ENCODE measurements at regions not wholly inside any gene's neighbourhood (a gene's known extent, or its start where the extent isn't known, plus 50 kb on each side); places are given as distances from the start of the nearest gene placed in this dataset.

GRCh38 chrX:39157006-39157405 lies 355.7 kb downstream of the MID1IP1 start:
- CTCF ChIA-PET = no interaction called here
- intact Hi-C loops (cut with micrococcal nuclease) = no loop called here

GRCh38 chrX:39157796-39158195 lies 356.5 kb downstream of the MID1IP1 start:
- POLR2A ChIA-PET = no interaction called here

More at GRCh38 chrX:39157006-39157405, 355.7 kb downstream of the MID1IP1 start:
- Mint-ChIP-seq H3K9me3 (no peaks in the 10 kb centered on the region), H3K27ac (no peak overlapping the region), H3K4me3 (no peak overlapping the region), H3K4me1 (ENCODE audit: low read depth) (peaks cover 14% of the 10 kb centered on the region), H3K27me3 (no peaks in the 10 kb centered on the region), H3K36me3 (ENCODE audit: low read depth) (no peaks in the 10 kb centered on the region)
- ATAC-seq = no peak
- POLR2A ChIA-PET = no interaction called here
- DNase-seq = no peak
- TF ChIP-seq CTCF (IDR thresholded peaks at IDR 0.05) = no peak

GRCh38 chrX:39158801-39159657 lies 357.8 kb downstream of the MID1IP1 start:
- H3K9me3 Mint-ChIP-seq = no peaks in the 10 kb centered on the region
- peaks cover 27% of the 10 kb centered on the region for H3K4me1 Mint-ChIP-seq (ENCODE audit: low read depth)
- DNase-seq = no peak
- ChIA-PET CTCF (interaction anchor here (0.9 to 1.2 kb wide), 2 partner anchors 9 to 12 kb away, joined by 3 to 6 read pairs; no protein-coding TSS in a partner anchor), POLR2A (interaction anchor here (0.6 kb wide), 1 partner anchor 751 kb away, joined by 3 read pairs; no protein-coding TSS in a partner anchor)
- H3K27me3 Mint-ChIP-seq = peaks cover 1% of the 10 kb centered on the region
- no peak for TF ChIP-seq CTCF (IDR thresholded peaks at IDR 0.05)
- ATAC-seq = no peak
- intact Hi-C loops (cut with micrococcal nuclease) = no loop called here
- H3K27ac Mint-ChIP-seq = no peak overlapping the region
- H3K36me3 Mint-ChIP-seq (ENCODE audit: low read depth) = no peaks in the 10 kb centered on the region
- H3K4me3 Mint-ChIP-seq = no peak overlapping the region

More at GRCh38 chrX:39157796-39158195, 356.5 kb downstream of the MID1IP1 start:
- Mint-ChIP-seq H3K4me3 (no peak overlapping the region), H3K36me3 (ENCODE audit: low read depth) (no peaks in the 10 kb centered on the region), H3K4me1 (ENCODE audit: low read depth) (peaks cover 18% of the 10 kb centered on the region), H3K27ac (no peak overlapping the region), H3K27me3 (no peaks in the 10 kb centered on the region), H3K9me3 (no peaks in the 10 kb centered on the region)
- ATAC-seq = no peak
- CTCF ChIA-PET = no interaction called here
- no peak for DNase-seq
- TF ChIP-seq CTCF (IDR thresholded peaks at IDR 0.05) = no peak
- intact Hi-C loops (cut with micrococcal nuclease) = no loop called here

- peak; percentile 42 for ATAC-seq
- no peak overlapping the region for H3K4me3 Mint-ChIP-seq
- ChIA-PET POLR2A (no interaction called here), CTCF (interaction anchor here (0.9 to 1.5 kb wide), 3 partner anchors 10 to 11 kb away, joined by 3 to 6 read pairs (median 5); no protein-coding TSS in a partner anchor)
- TF ChIP-seq CTCF (IDR thresholded peaks at IDR 0.05) = no peak
- no peak overlapping the region for H3K27ac Mint-ChIP-seq
- intact Hi-C loops (cut with micrococcal nuclease) = no loop called here
- no peaks in the 10 kb centered on the region for H3K9me3 Mint-ChIP-seq
- peaks cover 27% of the 10 kb centered on the region for H3K4me1 Mint-ChIP-seq (ENCODE audit: low read depth)
- DNase-seq = peak; percentile 17
- H3K36me3 Mint-ChIP-seq (ENCODE audit: low read depth) = no peaks in the 10 kb centered on the region
- H3K27me3 Mint-ChIP-seq = peaks cover 1% of the 10 kb centered on the region
Measured at GRCh38 chrX:39159921-39160507, 358.8 kb downstream of the MID1IP1 start.
